NCI-H1417 treated with DMSO at 0.1 percent for 48 hours (cell line): ENCODE measurements at regions not wholly inside any gene's neighbourhood (a gene's known extent, or its start where the extent isn't known, plus 50 kb on each side); places are given as distances from the start of the nearest gene placed in this dataset.
"Not testable (repeated sequence)": the region's sequence is repeated elsewhere in the genome, so short reads cannot be mapped to it uniquely, and the experiment has no call there.

Source experiments
- DNase-seq: peaks from one replicate; lab custom pipeline; 2025; lab: John Stamatoyannopoulos, UW

GRCh38 chr17:77086433-77087010, 54.2 kb upstream of the SEC14L1 start:
- DNase-seq: peak; percentile 50

DNA sequence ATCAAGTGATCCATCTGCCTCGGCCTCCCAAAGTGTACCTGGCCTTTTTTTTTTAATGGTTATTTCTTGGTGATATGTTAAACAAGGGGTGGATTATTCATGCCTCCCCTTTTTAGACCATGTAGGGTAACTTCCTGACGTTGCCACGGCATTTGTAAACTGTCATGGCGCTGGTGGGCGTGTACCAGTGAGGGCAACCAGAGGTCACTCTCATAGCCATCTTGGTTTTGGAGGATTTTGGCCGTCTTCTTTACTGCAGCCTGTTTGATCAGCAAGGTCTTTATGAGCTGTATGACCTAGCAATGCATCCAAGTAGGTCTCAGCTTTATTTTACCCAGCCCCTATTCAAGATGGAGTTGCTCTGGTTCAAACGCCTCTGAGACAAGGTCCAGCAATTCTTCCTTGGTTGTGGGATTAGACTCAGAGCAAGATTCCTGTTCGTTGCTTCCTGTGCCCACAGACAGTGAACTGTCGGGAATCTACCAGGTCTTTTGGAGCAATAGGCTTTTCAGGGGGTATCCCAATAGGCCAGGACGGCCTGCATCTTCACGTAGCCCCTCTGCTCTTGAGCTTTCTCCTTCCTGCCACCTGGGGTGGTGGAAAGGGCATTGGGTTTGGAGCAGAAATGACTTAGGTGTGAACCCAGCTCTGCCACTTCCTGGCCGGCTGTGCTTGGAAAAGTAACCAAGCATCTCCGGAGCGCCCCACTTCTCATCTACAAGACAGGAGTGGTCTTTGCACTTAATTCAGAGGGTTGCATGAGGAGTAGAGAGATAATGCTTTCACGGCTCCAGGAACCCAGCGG, 52.9 kb upstream of the SEC14L1 start:
- no peak for DNase-seq

DNA sequence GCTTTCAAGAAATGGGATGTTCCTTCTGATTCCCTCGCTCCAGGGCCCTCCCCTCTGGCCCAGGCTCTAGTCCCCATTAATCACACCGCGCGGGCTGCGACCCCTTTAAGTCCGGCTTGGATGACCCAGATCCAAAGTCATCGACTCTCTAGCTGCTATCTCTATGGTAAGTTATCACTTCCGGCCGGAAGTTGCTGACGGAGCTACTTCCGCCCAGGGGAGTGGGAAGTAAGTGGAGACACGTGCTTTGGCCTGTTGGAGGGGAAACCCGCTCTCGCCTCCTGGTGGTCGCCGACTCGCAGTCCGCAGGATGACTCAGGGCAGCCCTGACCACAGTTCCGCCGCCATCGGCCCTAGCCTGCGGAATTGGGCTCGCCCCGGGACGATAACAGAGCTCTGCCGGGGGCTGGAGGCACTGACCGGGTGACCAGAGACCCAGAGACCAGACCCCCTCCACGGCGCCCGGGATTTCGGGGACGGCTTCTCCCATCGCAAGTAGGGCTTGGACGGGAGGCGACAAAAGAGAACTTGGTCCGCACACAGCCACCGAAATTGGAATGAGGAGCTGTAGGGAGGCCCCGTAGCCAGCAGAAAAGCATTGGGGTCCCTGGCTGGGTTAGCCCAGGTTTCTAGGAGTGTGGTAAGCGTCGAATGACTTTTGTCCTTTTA, 52.2 kb upstream of the SEC14L1 start:
- peak; percentile 78 for DNase-seq

- no peak for DNase-seq
These were observed 51.7 kb upstream of the SEC14L1 start for GRCh38 chr17:77089124-77089490.

DNA sequence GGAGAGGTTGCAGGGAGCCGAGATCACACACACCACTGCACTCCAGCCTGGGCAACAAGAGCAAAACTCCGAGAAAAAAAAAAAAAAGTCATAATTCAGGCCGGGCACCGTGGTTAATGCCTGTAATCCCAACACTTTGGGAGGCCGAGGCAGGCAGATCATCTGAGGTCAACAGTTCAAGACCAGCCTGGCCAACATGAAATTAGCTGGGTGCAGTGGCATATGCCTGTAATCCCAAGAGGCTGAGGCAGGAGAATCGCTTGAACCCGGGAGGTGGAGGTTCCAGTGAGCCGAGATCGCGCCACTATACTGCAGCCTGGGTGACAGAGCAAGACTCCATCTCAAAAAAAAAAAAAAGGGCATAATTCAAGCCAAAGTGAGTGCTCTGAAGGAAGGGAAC, 50.8 kb upstream of the SEC14L1 start:
- not testable (repeated sequence) for DNase-seq

DNA sequence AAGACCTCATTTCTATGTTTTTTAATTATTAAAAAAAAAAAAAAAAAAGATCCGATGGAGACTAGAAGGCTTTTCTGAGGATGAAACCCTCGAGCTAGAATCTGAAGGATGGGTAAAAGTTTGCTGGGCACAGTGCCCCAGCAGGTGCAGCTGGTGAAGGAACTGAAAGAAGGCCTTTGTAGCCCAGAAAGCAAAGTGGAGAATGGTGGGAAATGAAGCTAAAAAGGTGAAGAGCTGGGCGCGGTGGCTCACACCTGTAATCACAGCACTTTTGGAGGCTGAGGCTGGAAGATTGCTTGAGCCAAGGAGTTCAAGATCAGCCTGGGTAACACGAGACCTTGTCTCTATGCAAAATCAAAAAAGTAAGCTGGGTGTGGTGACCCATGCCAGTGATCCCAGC, 50.3 kb upstream of the SEC14L1 start:
- DNase-seq: no peak
